OCI-LY3 (cell line): ENCODE measurements at regions not wholly inside any gene's neighbourhood (a gene's known extent, or its start where the extent isn't known, plus 50 kb on each side); places are given as distances from the start of the nearest gene placed in this dataset.

ENCODE experiments used
- H2AFZ ChIP-seq: fragments of 200-600, 300-600 bp; shearing (Covaris generic); 2 replicates; pipeline ENCODE4 v1.6.0; 2014; ENCODE audit warnings: antibody characterized with exemption, low read depth, low read length
- H3K27ac ChIP-seq: fragments of 200-600, 300-600 bp; sonication (generic); 2 replicates; pipeline ENCODE4 v1.5.1; 2014; ENCODE audit warnings: mild to moderate bottlenecking, low read length, moderate library complexity, mixed read lengths
- H3K27me3 ChIP-seq: fragments of 200-600, 300-600 bp; sonication (generic); 2 replicates; pipeline ENCODE4 v1.6.1; 2014; ENCODE audit warnings: low read depth, low read length, mixed read lengths
- H3K36me3 ChIP-seq: fragments of 200-600, 300-600 bp; sonication (generic); replicated peaks from 2 replicates; pipeline ENCODE3; 2014; ENCODE audit warnings: low read depth, low read length, mixed read lengths
- H3K4me1 ChIP-seq: fragments of 300-600, 200-600 bp; sonication (generic); 2 replicates; pipeline ENCODE4 v1.6.1; 2014; ENCODE audit warnings: low read length, mixed read lengths
- H3K4me2 ChIP-seq: fragments of 200-600, 300-600 bp; sonication (generic); 2 replicates; pipeline ENCODE4 v1.6.1; 2014; ENCODE audit warnings: low read length, mixed read lengths
- H3K4me3 ChIP-seq: fragments of 300-600, 200-600 bp; sonication (generic); 2 replicates; pipeline ENCODE4 v1.5.1; 2014; ENCODE audit warnings: antibody characterized with exemption, mild to moderate bottlenecking, low read length, moderate library complexity
- H3K79me2 ChIP-seq: fragments of 300-600, 200-600 bp; shearing (Covaris generic); 2 replicates; pipeline ENCODE4 v1.6.1; 2014; ENCODE audit warnings: mild to moderate bottlenecking, low read length, mixed read lengths
- H3K9ac ChIP-seq: fragments of 300-600, 200-600 bp; shearing (Covaris generic); 2 replicates; pipeline ENCODE4 v1.6.0; 2014; ENCODE audit warnings: mild to moderate bottlenecking, low read length, moderate library complexity
- H3K9me3 ChIP-seq: fragments of 200-600, 300-600 bp; shearing (Covaris generic); 2 replicates; pipeline ENCODE4 v1.6.1; 2014; ENCODE audit warnings: low read length, mixed read lengths; ENCODE audit not compliant: insufficient read depth
- H4K20me1 ChIP-seq: fragments of 200-600, 300-600 bp; sonication (generic); 2 replicates; pipeline ENCODE4 v1.6.1; 2016; ENCODE audit warnings: low read length, mixed read lengths; ENCODE audit not compliant: insufficient read depth
- CTCF ChIP-seq: fragments of 200-600, 300-600 bp; sonication (generic); IDR thresholded peaks from 2 replicates; pipeline ENCODE4 v1.5.1; 2014; ENCODE audit warnings: antibody characterized with exemption, low read length, low read depth
- EZH2phosphoT487 ChIP-seq: fragments of 200-600 bp; shearing (Covaris generic); IDR thresholded peaks from 2 replicates; pipeline ENCODE4 v1.6.1; 2018; ENCODE audit warnings: antibody characterized with exemption, mixed run types, low read depth

- Histone ChIP-seq H4K20me1 (no peaks in the 10 kb centered on the region), H3K27ac (no peak overlapping the region), H2AFZ (no peak overlapping the region), H3K27me3 (no peaks in the 10 kb centered on the region), H3K4me3 (no peak overlapping the region), H3K9ac (no peak overlapping the region), H3K79me2 (no peaks in the 10 kb centered on the region), H3K9me3 (no peaks in the 10 kb centered on the region), H3K4me1 (no peaks in the 10 kb centered on the region), H3K4me2 (no peak overlapping the region), H3K36me3 (no peaks in the 10 kb centered on the region)
- TF ChIP-seq EZH2phosphoT487, result no peak
- no peak for TF ChIP-seq CTCF
Measured at GRCh38 chr2:200131307-200131706, 175.2 kb upstream of the SPATS2L start.

GRCh38 chr2:200135082-200135481, 171.4 kb upstream of the SPATS2L start:
- Histone ChIP-seq H3K79me2 (no peaks in the 10 kb centered on the region), H3K4me3 (no peak overlapping the region), H3K4me2 (no peak overlapping the region), H3K27me3 (no peaks in the 10 kb centered on the region), H3K36me3 (no peaks in the 10 kb centered on the region), H3K4me1 (no peaks in the 10 kb centered on the region), H3K9ac (no peak overlapping the region), H3K9me3 (no peaks in the 10 kb centered on the region), H2AFZ (no peak overlapping the region), H4K20me1 (no peaks in the 10 kb centered on the region), H3K27ac (no peak overlapping the region)
- TF ChIP-seq EZH2phosphoT487, result no peak
- TF ChIP-seq CTCF, result no peak

- H3K4me3 ChIP-seq, result no peak overlapping the region
- no peak overlapping the region for H2AFZ ChIP-seq
- H3K27ac ChIP-seq, result no peak overlapping the region
- no peak overlapping the region for H3K9ac ChIP-seq
- no peaks in the 10 kb centered on the region for H3K4me1 ChIP-seq
- H3K4me2 ChIP-seq, result no peak overlapping the region
- no peaks in the 10 kb centered on the region for H3K9me3 ChIP-seq
- H4K20me1 ChIP-seq, result no peaks in the 10 kb centered on the region
- no peak for TF ChIP-seq CTCF
- TF ChIP-seq EZH2phosphoT487, result no peak
- no peaks in the 10 kb centered on the region for H3K27me3 ChIP-seq
- H3K36me3 ChIP-seq, result no peaks in the 10 kb centered on the region
- H3K79me2 ChIP-seq, result no peaks in the 10 kb centered on the region
Measured at GRCh38 chr2:200136655-200137054, 169.8 kb upstream of the SPATS2L start.

- Histone ChIP-seq H3K27me3 (no peaks in the 10 kb centered on the region), H3K36me3 (no peaks in the 10 kb centered on the region), H3K79me2 (no peaks in the 10 kb centered on the region), H3K4me2 (no peak overlapping the region), H4K20me1 (no peaks in the 10 kb centered on the region), H3K4me1 (no peaks in the 10 kb centered on the region), H3K9ac (no peak overlapping the region), H3K27ac (no peak overlapping the region), H3K9me3 (no peaks in the 10 kb centered on the region), H3K4me3 (no peak overlapping the region), H2AFZ (no peak overlapping the region)
- TF ChIP-seq CTCF (no peak), EZH2phosphoT487 (no peak)
Measured at GRCh38 chr2:200137271-200137670, 169.2 kb upstream of the SPATS2L start.
